ENCODE measurements at regions not wholly inside any gene's neighbourhood (a gene's known extent, or its start where the extent isn't known, plus 50 kb on each side); places are given as distances from the start of the nearest gene placed in this dataset.

DNA sequence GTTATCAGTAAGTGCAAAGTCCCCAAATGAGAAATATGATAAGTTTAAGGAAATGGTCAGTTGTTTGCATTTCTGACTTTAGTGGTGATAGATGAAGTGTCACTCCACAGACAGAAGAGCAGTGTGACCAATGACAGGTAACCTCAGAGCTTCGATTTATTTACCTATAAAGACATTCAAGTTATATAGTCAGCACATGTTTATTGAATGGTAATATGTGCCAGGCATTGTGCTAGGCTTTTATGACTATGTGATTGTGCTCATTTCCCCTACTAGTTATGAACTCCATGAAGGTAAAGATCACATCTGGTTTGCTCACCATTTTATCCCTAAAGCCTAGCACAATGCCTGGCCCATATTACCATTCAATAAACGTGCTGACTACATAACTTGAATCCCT, 222.4 kb downstream of the HHIPL2 start:
- DNase-seq (ENCODE audit: extremely low read depth in 1 of 11, low read depth in 9 of 11, low spot score in 4 of 11) = no peak

- DNase-seq (ENCODE audit: extremely low read depth in 1 of 11, low read depth in 9 of 11, low spot score in 4 of 11) = no peak
These were observed 233.1 kb downstream of the HHIPL2 start for GRCh38 chr1:222314839-222315238.

GRCh38 chr1:222310836-222311235, 237.1 kb downstream of the HHIPL2 start:
- DNase-seq (ENCODE audit: extremely low read depth in 1 of 11, low read depth in 9 of 11, low spot score in 4 of 11) = peak in 3 of 11 donors; percentile 7 to 17 (median 11)

GRCh38 chr1:222307621-222308020, 240.3 kb downstream of the HHIPL2 start:
- DNase-seq (ENCODE audit: extremely low read depth in 1 of 11, low read depth in 9 of 11, low spot score in 4 of 11) = no peak

GRCh38 chr1:222306512-222306911, 241.4 kb downstream of the HHIPL2 start:
- no peak for DNase-seq (ENCODE audit: extremely low read depth in 1 of 11, low read depth in 9 of 11, low spot score in 4 of 11)

GRCh38 chr1:222306011-222306410, 241.9 kb downstream of the HHIPL2 start:
- no peak for DNase-seq (ENCODE audit: extremely low read depth in 1 of 11, low read depth in 9 of 11, low spot score in 4 of 11)

GRCh38 chr1:222301652-222302051, 246.3 kb downstream of the HHIPL2 start:
- no peak for DNase-seq (ENCODE audit: extremely low read depth in 1 of 11, low read depth in 9 of 11, low spot score in 4 of 11)

- no peak for DNase-seq (ENCODE audit: extremely low read depth in 1 of 11, low read depth in 9 of 11, low spot score in 4 of 11)
These were observed 248.4 kb downstream of the HHIPL2 start for GRCh38 chr1:222299524-222299923.

GRCh38 chr1:222290866-222291265, 257.0 kb downstream of the HHIPL2 start:
- no peak for DNase-seq (ENCODE audit: extremely low read depth in 1 of 11, low read depth in 9 of 11, low spot score in 4 of 11)

DNA sequence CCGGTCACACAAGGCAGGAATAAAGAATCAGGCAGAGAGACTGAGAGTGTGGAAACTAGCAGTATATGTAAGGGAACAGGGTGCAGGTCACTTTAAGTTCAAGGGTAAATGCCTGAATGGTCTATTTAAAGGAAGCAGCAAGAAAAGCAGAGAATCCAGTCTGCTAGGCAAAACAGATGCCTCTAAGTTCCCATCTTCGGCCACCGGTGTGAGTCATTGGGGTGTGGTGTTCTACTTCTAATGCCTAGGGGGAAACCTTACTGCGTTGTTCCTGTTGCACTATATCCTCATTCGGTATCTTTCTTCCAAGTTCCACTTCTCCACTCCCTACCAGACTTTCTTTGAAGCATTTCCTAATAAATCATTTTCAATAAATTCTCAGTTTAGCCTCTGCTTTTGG, 259.9 kb downstream of the HHIPL2 start:
- no peak for DNase-seq (ENCODE audit: extremely low read depth in 1 of 11, low read depth in 9 of 11, low spot score in 4 of 11)

DNA sequence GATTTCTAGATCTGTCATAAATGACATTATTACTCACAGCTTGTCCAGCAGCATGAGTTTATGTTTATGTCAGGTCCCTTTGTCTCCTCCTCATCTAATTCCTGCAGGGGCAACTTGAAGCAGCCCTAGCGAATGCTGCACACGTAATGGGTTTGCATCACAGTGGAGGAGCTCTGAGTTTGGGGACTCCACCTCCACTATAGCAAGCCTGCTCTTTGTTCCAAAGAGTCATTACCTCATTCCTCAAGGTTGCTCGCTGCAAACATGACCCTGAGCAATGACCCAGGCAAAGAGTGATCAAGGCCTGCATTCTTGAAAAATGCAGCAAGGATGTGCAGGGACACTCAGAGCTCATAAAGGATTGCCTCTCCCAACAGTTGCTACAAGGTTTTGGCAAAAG, 261.9 kb downstream of the HHIPL2 start:
- no peak for DNase-seq (ENCODE audit: extremely low read depth in 1 of 11, low read depth in 9 of 11, low spot score in 4 of 11)

GRCh38 chr1:222285526-222285925, 262.4 kb downstream of the HHIPL2 start:
- no peak for DNase-seq (ENCODE audit: extremely low read depth in 1 of 11, low read depth in 9 of 11, low spot score in 4 of 11)

GRCh38 chr1:222284466-222284865, 263.4 kb downstream of the HHIPL2 start:
- DNase-seq (ENCODE audit: extremely low read depth in 1 of 11, low read depth in 9 of 11, low spot score in 4 of 11) = no peak

GRCh38 chr1:222283147-222283768, 264.6 kb downstream of the HHIPL2 start:
- no peak for DNase-seq (ENCODE audit: extremely low read depth in 1 of 11, low read depth in 9 of 11, low spot score in 4 of 11)

DNA sequence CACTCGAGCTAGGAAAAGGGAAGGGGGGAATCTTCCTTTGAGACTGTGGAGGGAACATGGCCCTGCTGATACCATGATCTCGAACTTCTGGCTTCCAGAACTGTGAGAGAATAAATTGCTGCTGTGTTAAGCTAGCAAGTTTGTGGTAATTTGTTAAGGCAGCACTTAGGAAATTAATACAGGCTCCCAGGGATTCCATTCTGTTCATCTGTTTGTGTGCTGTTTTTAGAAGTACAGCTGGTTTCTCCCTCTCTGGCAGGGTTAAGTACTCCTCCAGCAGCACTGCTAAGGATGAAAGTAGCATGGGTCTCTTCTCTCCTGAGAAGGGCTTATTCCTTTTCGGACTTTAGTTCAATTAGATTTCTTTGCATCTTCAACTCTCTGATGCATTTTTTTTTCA, 268.3 kb downstream of the HHIPL2 start:
- DNase-seq (ENCODE audit: extremely low read depth in 1 of 11, low read depth in 9 of 11, low spot score in 4 of 11) = no peak

DNA sequence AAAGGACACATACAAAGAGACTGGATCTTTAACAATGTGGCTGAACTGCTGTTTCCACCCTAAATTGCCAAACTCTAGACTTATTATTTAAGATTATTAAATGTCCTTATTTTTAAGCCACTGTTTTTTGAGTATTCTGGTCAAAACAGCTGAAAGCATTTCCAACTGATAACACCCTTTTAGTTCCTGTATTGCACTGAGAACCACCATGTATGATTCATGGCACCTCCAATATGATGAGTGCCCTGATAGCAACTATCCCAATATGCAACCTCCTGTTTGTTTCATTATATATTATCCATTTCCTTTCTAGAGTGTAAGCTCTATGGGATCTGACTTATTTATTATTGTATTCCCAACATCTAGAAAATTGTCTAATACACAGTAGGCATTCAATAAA, 269.4 kb downstream of the HHIPL2 start:
- DNase-seq (ENCODE audit: extremely low read depth in 1 of 11, low read depth in 9 of 11, low spot score in 4 of 11) = no peak

GRCh38 chr1:222275729-222276465, 272.0 kb downstream of the HHIPL2 start:
- DNase-seq (ENCODE audit: extremely low read depth in 1 of 11, low read depth in 9 of 11, low spot score in 4 of 11) = no peak

DNA sequence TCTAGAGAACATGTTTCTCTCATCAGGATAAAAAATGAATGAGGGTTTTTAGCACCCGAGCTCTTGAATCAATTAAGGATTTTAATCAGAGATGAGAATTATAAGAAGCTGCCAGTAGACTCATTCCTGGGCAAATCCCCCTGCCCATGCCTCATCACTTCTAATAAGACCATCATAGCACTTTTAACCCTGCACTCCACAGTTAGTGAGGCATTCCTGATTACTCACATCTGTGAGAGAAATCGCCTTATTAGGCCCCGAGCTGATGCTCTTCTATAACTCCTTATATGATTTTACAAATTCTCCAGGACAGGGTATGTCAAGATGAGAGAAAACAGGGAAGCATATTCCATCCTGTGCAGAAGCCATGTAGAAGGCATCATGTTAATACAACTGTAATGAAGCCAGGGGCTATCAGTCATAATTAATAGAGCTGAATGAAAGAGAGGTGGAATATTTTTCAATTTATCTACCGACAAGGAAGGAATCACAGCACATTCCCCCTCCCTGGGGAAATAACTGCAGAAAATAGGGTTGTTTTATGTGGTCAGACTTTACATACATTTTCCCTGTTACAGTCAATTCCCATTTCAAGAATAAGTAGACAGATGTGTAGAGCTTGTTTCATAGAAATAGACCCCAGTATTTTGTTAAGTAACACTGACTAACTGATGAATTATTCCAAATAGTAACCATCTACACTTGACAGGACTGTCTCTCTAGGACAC, 272.7 kb downstream of the HHIPL2 start:
- DNase-seq (ENCODE audit: extremely low read depth in 1 of 11, low read depth in 9 of 11, low spot score in 4 of 11) = no peak

DNA sequence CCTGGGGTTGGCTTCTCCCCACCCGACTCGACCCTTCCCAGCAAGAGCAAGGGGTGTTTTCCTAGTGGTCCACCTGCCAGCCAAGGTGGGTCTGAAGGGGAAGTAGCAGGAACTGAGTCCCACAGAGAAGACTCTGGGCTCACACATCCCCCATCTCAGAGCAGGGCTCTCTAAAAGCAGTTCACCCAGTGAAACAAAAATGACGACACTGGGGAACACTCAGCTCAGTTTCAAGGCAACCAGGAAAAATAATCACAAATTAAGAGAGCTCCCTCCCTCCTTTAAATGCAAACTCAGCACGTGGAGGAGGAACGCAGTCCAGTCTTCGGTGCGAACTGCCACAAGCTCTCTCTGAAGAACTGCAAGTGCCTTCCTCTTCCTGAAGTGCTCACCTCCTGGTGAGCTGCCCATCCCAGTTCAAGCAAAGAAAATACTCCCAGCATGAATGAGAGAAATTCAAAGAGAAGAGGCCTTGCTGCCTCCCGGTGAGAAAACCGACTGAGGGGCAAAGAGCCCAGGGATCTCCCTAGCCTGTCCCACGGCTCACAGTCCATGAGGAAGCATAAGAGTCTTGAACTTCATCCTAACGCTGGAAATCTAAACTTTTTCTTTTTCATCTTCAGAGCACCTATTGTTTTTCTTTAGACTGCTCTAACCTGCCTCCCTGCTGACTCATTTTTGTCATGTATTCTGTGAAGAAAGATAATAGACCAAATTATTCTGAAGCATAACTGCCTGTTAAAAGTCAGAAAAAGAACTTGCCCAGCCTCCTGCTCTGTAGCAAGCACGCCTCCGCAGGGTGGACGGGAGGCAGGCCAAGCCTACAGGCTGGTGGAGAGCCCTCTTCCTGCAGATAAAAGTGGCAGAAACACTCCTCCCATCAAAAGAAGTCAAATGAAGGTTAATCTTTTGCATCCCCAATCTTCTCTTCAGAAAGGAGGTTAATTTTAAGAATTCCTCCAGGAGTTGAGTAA, 281.4 kb downstream of the HHIPL2 start:
- DNase-seq (ENCODE audit: extremely low read depth in 1 of 11, low read depth in 9 of 11, low spot score in 4 of 11) = no peak
